GM21526 (cell line): ENCODE measurements at regions not wholly inside any gene's neighbourhood (a gene's known extent, or its start where the extent isn't known, plus 50 kb on each side); places are given as distances from the start of the nearest gene placed in this dataset.

ENCODE experiments used
- ATAC-seq: cut with Tn5 transposase; IDR thresholded peaks from one replicate; pipeline ENCODE4 v1.9.1; 2021; ENCODE audit warnings: moderate library complexity; ENCODE audit not compliant: unreplicated experiment, low FRiP score

DNA sequence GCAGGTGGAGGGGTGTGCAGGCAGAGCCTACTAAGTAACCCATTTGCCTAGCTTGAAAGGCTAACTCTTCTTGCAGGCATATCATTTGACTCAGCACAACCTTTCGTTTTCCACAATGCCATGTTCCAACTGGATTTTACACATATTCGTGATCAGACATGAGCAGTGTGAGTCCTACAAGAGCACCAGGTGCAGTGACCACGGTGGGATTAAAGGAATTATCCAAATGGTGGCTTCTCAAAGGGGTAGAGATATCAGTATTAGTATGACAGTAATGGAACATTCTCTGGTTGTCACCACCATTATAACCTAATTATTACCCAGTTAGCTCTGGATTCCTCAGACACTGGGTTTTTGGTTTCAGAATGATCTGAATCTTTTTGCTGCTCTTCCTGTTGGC is 323.5 kb downstream of the LMO4 start:
- no peak for ATAC-seq

DNA sequence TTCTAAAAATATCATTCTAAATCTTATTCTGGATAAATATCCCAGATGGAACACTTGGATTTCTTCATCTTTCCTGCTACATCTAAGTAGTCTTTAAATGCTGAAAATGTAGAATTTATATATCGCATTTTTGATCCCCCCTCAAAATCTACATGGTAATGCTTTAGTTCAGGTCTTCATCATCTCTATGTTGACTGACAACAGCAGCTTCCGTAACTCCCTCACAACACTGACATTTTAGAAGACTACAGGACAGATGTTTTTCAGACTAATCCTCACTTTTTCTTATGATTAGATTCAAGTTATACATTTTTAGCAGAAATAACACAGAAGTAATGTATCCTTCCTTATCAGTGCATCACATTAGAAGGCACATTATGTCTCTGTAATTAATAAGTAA is 336.5 kb downstream of the LMO4 start:
- no peak for ATAC-seq

DNA sequence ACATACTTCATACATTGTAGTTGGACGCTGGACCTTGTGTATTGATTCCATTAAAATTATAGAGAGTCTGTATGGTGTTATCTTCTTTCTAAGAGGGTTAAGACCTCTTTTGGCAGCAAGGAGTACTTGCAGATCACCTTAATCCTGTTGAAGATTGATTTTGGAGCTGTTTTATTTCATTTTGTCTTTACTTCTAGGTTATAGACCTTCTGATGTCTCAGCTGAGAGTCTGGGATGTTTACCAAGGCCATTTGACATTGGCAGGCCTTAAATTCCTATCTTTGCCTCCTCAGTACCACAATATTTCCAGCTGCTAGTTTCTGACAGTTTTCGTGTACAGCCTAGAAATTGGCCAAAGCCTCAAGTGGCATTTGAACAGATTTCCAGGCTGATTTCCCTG is 338.0 kb downstream of the LMO4 start:
- no peak for ATAC-seq

GRCh38 chr1:87669674-87670073 is 341.0 kb downstream of the LMO4 start:
- no peak for ATAC-seq

- ATAC-seq, result no peak
Observed at GRCh38 chr1:87673309-87673708, 344.6 kb downstream of the LMO4 start.

DNA sequence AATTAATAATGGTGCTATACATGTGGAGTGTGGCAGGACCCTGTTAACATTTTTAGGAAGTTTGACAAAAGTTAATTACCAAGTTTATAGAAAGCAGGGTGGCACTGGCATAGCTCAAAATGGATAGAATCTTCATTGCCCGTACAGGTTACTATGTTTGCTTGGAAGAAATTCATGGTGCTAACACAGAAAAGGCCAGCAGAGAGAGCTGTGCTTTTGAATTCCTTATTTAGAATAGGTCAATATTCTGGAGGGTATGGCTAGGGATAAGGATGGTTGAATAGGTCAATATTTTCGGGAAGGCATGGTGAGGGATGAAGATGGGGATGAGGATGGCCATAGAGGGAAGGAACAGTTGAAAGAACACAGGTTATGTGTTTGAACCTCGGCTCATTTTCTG is 345.1 kb downstream of the LMO4 start:
- ATAC-seq, result no peak

GRCh38 chr1:87674791-87675190 is 346.1 kb downstream of the LMO4 start:
- ATAC-seq, result no peak

GRCh38 chr1:87678266-87678665 is 349.6 kb downstream of the LMO4 start:
- ATAC-seq, result no peak

DNA sequence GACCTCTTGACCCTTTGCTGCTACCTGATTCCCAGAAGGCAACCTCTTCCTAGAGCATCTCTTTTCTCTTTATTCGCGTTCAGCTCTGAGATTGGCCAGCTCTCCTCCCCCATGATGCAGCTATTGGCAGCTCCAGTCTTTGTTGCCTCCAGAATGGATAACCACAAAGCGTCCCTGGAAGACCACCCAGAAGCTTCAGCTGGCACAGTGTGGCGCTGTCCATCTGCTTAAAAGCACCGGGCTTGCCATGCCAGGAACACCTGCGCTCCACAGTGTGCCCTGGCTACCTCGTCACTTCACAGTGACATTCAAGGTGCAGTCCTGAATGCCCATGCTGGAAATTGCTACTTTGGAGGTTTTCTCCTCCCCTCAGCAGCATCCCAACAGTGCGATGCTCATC is 353.9 kb downstream of the LMO4 start:
- no peak for ATAC-seq

- no peak for ATAC-seq
Observed at GRCh38 chr1:87683196-87683956, 354.7 kb downstream of the LMO4 start.

GRCh38 chr1:87684194-87684593 is 355.5 kb downstream of the LMO4 start:
- no peak for ATAC-seq

DNA sequence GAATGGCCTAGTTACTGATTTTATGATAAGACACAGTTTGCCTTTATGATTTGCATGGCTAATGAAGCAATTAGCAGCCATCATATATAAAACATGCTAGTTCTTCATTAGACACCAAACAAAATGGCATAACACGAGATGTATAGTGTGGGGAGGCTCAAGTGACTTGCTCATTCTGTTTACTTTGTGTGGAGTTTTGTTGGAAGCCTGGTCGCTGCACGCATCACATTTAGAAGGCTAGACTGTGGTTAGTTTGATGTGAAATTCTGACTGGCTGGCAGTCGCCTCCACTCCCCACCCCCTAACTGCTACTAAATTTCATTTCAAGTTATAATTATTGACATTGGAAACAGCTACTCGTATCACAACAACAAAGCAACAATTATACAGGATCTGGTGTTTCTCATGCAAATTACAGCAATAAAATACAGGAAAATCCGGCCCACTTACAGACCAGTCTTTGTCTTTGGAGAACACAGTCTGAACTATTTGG is 356.1 kb downstream of the LMO4 start:
- ATAC-seq, result no peak

GRCh38 chr1:87685311-87686135 is 356.8 kb downstream of the LMO4 start:
- ATAC-seq, result no peak

- no peak for ATAC-seq
Observed at GRCh38 chr1:87686136-87686495, 357.4 kb downstream of the LMO4 start.

- ATAC-seq, result no peak
Observed at GRCh38 chr1:87686671-87687070, 358.0 kb downstream of the LMO4 start.

- ATAC-seq, result no peak
Observed at GRCh38 chr1:87688136-87688535, 359.5 kb downstream of the LMO4 start.

- no peak for ATAC-seq
Observed at GRCh38 chr1:87689487-87689886, 360.8 kb downstream of the LMO4 start.

DNA sequence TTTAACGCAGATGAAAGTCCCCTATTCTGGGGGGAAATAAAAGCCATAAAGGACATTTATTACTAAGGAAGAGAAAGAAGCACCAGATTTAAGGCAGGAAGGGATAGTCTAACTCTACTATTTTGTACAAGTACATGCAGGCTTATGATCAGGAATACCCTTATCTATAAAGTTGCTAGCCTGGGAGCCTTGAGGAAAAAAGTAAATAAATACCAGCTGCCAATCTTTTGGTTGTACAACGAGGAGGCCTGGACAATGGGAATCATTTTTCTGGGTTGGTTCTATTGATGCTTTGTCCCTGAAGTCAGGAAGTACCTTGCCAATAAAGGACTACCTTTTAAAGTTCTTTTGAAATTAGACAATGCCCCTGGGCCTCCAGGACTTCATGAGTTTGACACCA is 367.8 kb downstream of the LMO4 start:
- ATAC-seq, result no peak

- no peak for ATAC-seq
Observed at GRCh38 chr1:87702455-87702854, 373.8 kb downstream of the LMO4 start.

- ATAC-seq, result no peak
Observed at GRCh38 chr1:87705233-87705632, 376.6 kb downstream of the LMO4 start.

GRCh38 chr1:87706203-87706602 is 377.5 kb downstream of the LMO4 start:
- no peak for ATAC-seq

DNA sequence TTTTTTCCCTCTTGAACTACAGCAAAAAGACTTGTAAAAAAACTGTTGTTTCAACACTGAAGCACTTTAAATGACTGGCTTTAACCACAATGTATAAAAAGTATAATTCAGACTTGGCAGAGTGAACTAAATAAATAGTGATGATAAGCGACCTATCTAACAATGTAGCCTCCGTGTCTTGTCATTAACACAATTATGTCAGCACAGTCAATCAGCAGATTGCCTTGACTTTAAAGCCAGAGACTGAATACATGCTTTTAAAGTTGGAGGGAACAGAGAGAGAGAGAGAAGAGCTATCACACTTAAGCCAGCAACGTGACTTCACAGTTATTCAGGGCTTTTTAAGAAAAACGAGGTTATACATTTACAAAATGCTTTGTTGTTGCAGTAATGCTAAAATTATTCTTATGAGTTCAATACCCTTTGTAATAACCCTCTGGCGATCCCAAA is 378.1 kb downstream of the LMO4 start:
- ATAC-seq, result no peak
